Loucy (cell line): ENCODE measurements at regions not wholly inside any gene's neighbourhood (a gene's known extent, or its start where the extent isn't known, plus 50 kb on each side); places are given as distances from the start of the nearest gene placed in this dataset.

ENCODE experiments used
- H2AFZ ChIP-seq: fragments of 200-600 bp; sonication (generic); 2 replicates; pipeline ENCODE4 v1.6.0; 2016; ENCODE audit warnings: antibody characterized with exemption, mild to moderate bottlenecking, low read length, moderate library complexity
- H3F3A ChIP-seq: fragments of 200-600 bp; 2 replicates; pipeline ENCODE4 v1.6.0; 2016; ENCODE audit warnings: antibody characterized with exemption, low read depth, mild to moderate bottlenecking
- H3K27me3 ChIP-seq: fragments of 200-600 bp; sonication (generic); 2 replicates; pipeline ENCODE4 v1.6.1; 2014; ENCODE audit warnings: low read length, mild to moderate bottlenecking; ENCODE audit not compliant: insufficient read depth, poor library complexity, severe bottlenecking
- H3K36me3 ChIP-seq: fragments of 200-600 bp; sonication (generic); 2 replicates; pipeline ENCODE4 v1.6.1; 2016; ENCODE audit warnings: low read length; ENCODE audit not compliant: insufficient read depth
- H3K4me1 ChIP-seq: fragments of 200-600 bp; sonication (generic); 2 replicates; pipeline ENCODE4 v1.5.1; 2014; ENCODE audit warnings: low read length, mild to moderate bottlenecking; ENCODE audit not compliant: insufficient read depth, poor library complexity, severe bottlenecking
- H3K4me2 ChIP-seq: fragments of 200-600 bp; sonication (generic); 2 replicates; pipeline ENCODE4 v1.6.0; 2014; ENCODE audit warnings: antibody characterized with exemption, low read length, low read depth, mild to moderate bottlenecking; ENCODE audit not compliant: poor library complexity, severe bottlenecking
- H3K4me3 ChIP-seq: fragments of 200-600 bp; sonication (generic); 2 replicates; pipeline ENCODE4 v1.5.1; 2014; ENCODE audit warnings: low read length, mild to moderate bottlenecking, mixed read lengths; ENCODE audit not compliant: poor library complexity, severe bottlenecking
- H3K79me2 ChIP-seq: fragments of 200-600 bp; sonication (generic); 2 replicates; pipeline ENCODE4 v1.6.1; 2014; ENCODE audit warnings: low read length; ENCODE audit not compliant: insufficient read depth
- H3K9ac ChIP-seq: fragments of 200-600 bp; sonication (generic); 2 replicates; pipeline ENCODE4 v1.6.0; 2014; ENCODE audit warnings: mild to moderate bottlenecking, low read depth, low read length, moderate library complexity; ENCODE audit not compliant: poor library complexity, severe bottlenecking
- H3K9me2 ChIP-seq: fragments of 200-600 bp; sonication (generic); replicated peaks from 2 replicates; pipeline ENCODE4 v1.6.1; 2016; ENCODE audit warnings: low read depth, low read length, mixed read lengths
- H3K9me3 ChIP-seq: fragments of 200-600 bp; sonication (generic); 2 replicates; pipeline ENCODE4 v1.6.1; 2014; ENCODE audit warnings: mild to moderate bottlenecking, antibody characterized with exemption, low read length, low read depth; ENCODE audit not compliant: insufficient read depth
- H4K20me1 ChIP-seq: fragments of 200-600 bp; sonication (generic); 2 replicates; pipeline ENCODE4 v1.6.0; 2014; ENCODE audit warnings: antibody characterized with exemption, low read length, mild to moderate bottlenecking; ENCODE audit not compliant: insufficient read depth, poor library complexity, severe bottlenecking
- EZH2phosphoT487 ChIP-seq: fragments of 200-600 bp; IDR thresholded peaks from 2 replicates; pipeline ENCODE4 v1.6.1; 2018; ENCODE audit warnings: antibody characterized with exemption, mild to moderate bottlenecking, moderate library complexity, borderline replicate concordance
- TF ChIP-seq, protein P1 (sequence below): fragments of 200-600 bp; sonication (generic); conservative IDR thresholded peaks from 2 replicates; pipeline ENCODE4 v1.5.1; 2014; ENCODE audit warnings: mild to moderate bottlenecking, antibody characterized with exemption, low read length

DNA sequence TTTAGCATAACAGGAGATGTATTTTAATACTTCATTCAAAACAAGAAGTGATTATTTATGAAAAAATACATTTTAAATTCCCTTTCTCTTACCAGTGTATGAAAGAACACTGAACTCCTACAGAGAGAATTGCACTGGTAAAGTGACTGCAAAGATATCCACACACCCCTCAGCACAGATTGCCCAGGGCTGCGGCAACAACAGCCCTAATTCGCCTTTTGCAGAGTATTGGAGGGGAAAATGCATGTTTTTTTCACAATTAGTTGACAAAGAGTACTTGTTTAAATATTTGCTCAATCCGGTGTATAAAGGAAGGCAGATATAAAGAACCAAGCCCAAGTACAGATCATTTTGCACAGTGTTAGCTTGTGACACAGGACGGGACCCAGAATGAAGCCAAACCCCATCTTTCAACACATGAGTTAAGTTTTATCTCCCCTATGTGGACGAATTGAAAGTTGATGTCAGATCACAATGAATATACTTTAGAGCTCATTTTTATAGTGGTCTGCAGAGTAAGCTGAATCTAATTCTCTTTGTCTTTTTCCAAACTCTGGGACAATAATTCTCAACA, 551.4 kb upstream of the IGFBP7 start:
- TF ChIP-seq, protein P1, sequence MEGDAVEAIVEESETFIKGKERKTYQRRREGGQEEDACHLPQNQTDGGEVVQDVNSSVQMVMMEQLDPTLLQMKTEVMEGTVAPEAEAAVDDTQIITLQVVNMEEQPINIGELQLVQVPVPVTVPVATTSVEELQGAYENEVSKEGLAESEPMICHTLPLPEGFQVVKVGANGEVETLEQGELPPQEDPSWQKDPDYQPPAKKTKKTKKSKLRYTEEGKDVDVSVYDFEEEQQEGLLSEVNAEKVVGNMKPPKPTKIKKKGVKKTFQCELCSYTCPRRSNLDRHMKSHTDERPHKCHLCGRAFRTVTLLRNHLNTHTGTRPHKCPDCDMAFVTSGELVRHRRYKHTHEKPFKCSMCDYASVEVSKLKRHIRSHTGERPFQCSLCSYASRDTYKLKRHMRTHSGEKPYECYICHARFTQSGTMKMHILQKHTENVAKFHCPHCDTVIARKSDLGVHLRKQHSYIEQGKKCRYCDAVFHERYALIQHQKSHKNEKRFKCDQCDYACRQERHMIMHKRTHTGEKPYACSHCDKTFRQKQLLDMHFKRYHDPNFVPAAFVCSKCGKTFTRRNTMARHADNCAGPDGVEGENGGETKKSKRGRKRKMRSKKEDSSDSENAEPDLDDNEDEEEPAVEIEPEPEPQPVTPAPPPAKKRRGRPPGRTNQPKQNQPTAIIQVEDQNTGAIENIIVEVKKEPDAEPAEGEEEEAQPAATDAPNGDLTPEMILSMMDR = no peak
- no peak for TF ChIP-seq EZH2phosphoT487
- H3K9me3 ChIP-seq = no peaks in the 10 kb centered on the region
- no peaks in the 10 kb centered on the region for H4K20me1 ChIP-seq
- no peaks in the 10 kb centered on the region for H3K36me3 ChIP-seq
- no peak overlapping the region for H2AFZ ChIP-seq
- no peaks in the 10 kb centered on the region for H3K27me3 ChIP-seq
- no peak overlapping the region for H3K4me3 ChIP-seq
- no peaks in the 10 kb centered on the region for H3K4me1 ChIP-seq
- H3F3A ChIP-seq = no peaks in the 10 kb centered on the region
- H3K9me2 ChIP-seq = no peaks in the 10 kb centered on the region
- no peak overlapping the region for H3K4me2 ChIP-seq
- no peak overlapping the region for H3K9ac ChIP-seq
- H3K79me2 ChIP-seq = no peaks in the 10 kb centered on the region

DNA sequence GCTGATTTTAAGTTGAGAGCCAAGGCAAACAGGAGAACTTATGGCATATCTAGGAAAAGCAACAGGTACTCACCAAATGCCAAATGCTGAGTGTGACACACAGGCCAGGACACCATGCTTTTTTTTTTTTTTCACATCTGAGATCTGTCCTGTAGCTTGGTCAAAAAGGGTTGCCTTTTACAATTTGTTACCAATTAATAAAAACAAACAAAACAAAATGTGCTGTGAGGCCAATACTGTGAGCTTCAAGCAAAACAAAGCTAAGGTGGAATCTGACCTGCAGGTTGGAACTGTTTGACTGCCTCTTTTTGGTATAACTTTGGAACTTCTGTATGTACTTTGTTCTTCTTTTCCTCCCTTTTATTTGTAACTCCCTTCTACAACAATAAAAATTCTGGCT, 548.5 kb upstream of the IGFBP7 start:
- no peaks in the 10 kb centered on the region for H4K20me1 ChIP-seq

DNA sequence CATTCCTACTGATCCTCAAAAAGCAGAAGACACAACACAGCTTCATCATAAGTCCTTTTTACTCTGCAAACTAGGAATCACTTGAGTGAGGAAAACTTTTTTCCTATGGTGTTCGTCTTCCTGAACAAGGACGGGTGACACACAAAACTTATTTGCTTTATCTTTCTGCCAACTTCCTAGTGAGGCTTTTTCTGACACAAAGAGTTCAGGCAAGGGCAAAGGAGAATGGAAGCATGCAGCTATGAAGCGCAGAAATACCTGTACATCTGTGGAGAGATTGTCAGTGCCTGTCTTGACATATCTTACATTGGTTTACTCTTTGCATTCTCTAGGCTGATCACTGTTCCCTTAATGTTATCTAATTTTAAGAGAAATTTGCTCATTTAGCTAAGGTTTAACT, 548.0 kb upstream of the IGFBP7 start:
- Histone ChIP-seq H3K4me1 (no peaks in the 10 kb centered on the region), H3K9ac (no peak overlapping the region), H3K27me3 (no peaks in the 10 kb centered on the region), H3K4me2 (no peak overlapping the region), H3K4me3 (no peak overlapping the region), H4K20me1 (no peaks in the 10 kb centered on the region), H3F3A (no peaks in the 10 kb centered on the region), H2AFZ (no peak overlapping the region), H3K9me3 (no peaks in the 10 kb centered on the region), H3K36me3 (no peaks in the 10 kb centered on the region), H3K79me2 (no peaks in the 10 kb centered on the region), H3K9me2 (no peaks in the 10 kb centered on the region)
- no peak for TF ChIP-seq EZH2phosphoT487
- TF ChIP-seq, protein P1 = no peak

More for the DNA sequence above, 548.5 kb upstream of the IGFBP7 start:
- Histone ChIP-seq H3K36me3 (no peaks in the 10 kb centered on the region), H3K27me3 (no peaks in the 10 kb centered on the region), H3F3A (no peaks in the 10 kb centered on the region), H3K9ac (no peak overlapping the region), H3K9me2 (no peaks in the 10 kb centered on the region), H3K4me3 (no peak overlapping the region), H3K4me1 (no peaks in the 10 kb centered on the region), H3K9me3 (no peaks in the 10 kb centered on the region), H3K79me2 (no peaks in the 10 kb centered on the region), H3K4me2 (no peak overlapping the region), H2AFZ (no peak overlapping the region)
- no peak for TF ChIP-seq EZH2phosphoT487
- TF ChIP-seq, protein P1 = no peak
